ENCODE measurements at regions not wholly inside any gene's neighbourhood (a gene's known extent, or its start where the extent isn't known, plus 50 kb on each side); places are given as distances from the start of the nearest gene placed in this dataset.

GRCh38 chr2:160921386-160921964 is 238.8 kb upstream of the TANK start:
- DNase-seq, result no peak

- DNase-seq, result no peak
Observed at GRCh38 chr2:160924936-160925353, 235.3 kb upstream of the TANK start.

- DNase-seq, result no peak
Observed at GRCh38 chr2:160925956-160926355, 234.3 kb upstream of the TANK start.

GRCh38 chr2:160927324-160927723 is 232.9 kb upstream of the TANK start:
- DNase-seq, result no peak

GRCh38 chr2:160928854-160929301 is 231.3 kb upstream of the TANK start:
- DNase-seq, result no peak

- no peak for DNase-seq
Observed at GRCh38 chr2:160931531-160931930, 228.7 kb upstream of the TANK start.

- DNase-seq, result no peak
Observed at GRCh38 chr2:160932960-160933359, 227.3 kb upstream of the TANK start.

GRCh38 chr2:160934263-160934662 is 226.0 kb upstream of the TANK start:
- no peak for DNase-seq

- DNase-seq, result no peak
Observed at GRCh38 chr2:160934991-160935390, 225.2 kb upstream of the TANK start.

GRCh38 chr2:160936044-160936806 is 224.0 kb upstream of the TANK start:
- DNase-seq, result no peak

GRCh38 chr2:160940271-160940670 is 220.0 kb upstream of the TANK start:
- DNase-seq, result no peak

GRCh38 chr2:160940699-160941098 is 219.5 kb upstream of the TANK start:
- DNase-seq, result no peak

GRCh38 chr2:160941290-160941846 is 218.9 kb upstream of the TANK start:
- DNase-seq, result no peak

GRCh38 chr2:160942476-160943142 is 217.6 kb upstream of the TANK start:
- no peak for DNase-seq

- DNase-seq, result no peak
Observed at GRCh38 chr2:160943414-160943813, 216.8 kb upstream of the TANK start.

GRCh38 chr2:160952464-160953254 is 207.6 kb upstream of the TANK start:
- DNase-seq, result no peak

- DNase-seq, result no peak
Observed at GRCh38 chr2:160955578-160955977, 204.7 kb upstream of the TANK start.

GRCh38 chr2:160956243-160956802 is 203.9 kb upstream of the TANK start:
- no peak for DNase-seq

GRCh38 chr2:160963957-160964356 is 196.3 kb upstream of the TANK start:
- DNase-seq, result no peak

GRCh38 chr2:160967523-160967922 is 192.7 kb upstream of the TANK start:
- no peak for DNase-seq

- DNase-seq, result no peak
Observed at GRCh38 chr2:160968183-160968582, 192.0 kb upstream of the TANK start.
